Neural progenitor cell (in vitro differentiated cells): ENCODE measurements at regions not wholly inside any gene's neighbourhood (a gene's known extent, or its start where the extent isn't known, plus 50 kb on each side); places are given as distances from the start of the nearest gene placed in this dataset.
A peak's percentile ranks its signal among the peaks of the same experiment; 100 is the strongest.

Experiments used
- DNase-seq: peaks from one replicate; pipeline ENCODE4 v3.0.0-alpha.2; 2016; ENCODE audit warnings: low spot score
- H2AFZ ChIP-seq: fragments of 200-600 bp; sonication (generic); replicated peaks from 2 replicates; pipeline ENCODE4 v1.6.1; 2016; ENCODE audit warnings: antibody characterized with exemption
- H3F3A ChIP-seq: fragments of 200-600 bp; sonication (generic); 2 replicates; pipeline ENCODE4 v1.6.1; 2016; ENCODE audit warnings: antibody characterized with exemption, low read depth
- H3K27ac ChIP-seq: fragments of 200-600 bp; sonication (generic); 2 replicates; pipeline ENCODE4 v1.5.1; 2016; ENCODE audit warnings: mild to moderate bottlenecking
- H3K27me3 ChIP-seq: fragments of 200-600 bp; sonication (generic); 2 replicates; pipeline ENCODE4 v1.6.1; 2016; ENCODE audit warnings: mild to moderate bottlenecking, moderate library complexity
- H3K36me3 ChIP-seq: fragments of 200-600 bp; sonication (generic); 2 replicates; pipeline ENCODE4 v1.5.1; 2016
- H3K4me1 ChIP-seq: fragments of 200-600 bp; sonication (generic); 2 replicates; pipeline ENCODE4 v1.6.1; 2016; ENCODE audit warnings: mixed run types
- H3K4me2 ChIP-seq: fragments of 200-600 bp; sonication (generic); 2 replicates; pipeline ENCODE4 v1.6.1; 2016
- H3K4me3 ChIP-seq: fragments of 200-600 bp; sonication (generic); 2 replicates; pipeline ENCODE4 v1.5.1; 2016
- H3K79me2 ChIP-seq: fragments of 200-600 bp; sonication (generic); 2 replicates; pipeline ENCODE4 v1.6.1; 2016; ENCODE audit warnings: low read depth
- H3K9ac ChIP-seq: fragments of 200-600 bp; sonication (generic); 2 replicates; pipeline ENCODE4 v1.6.1; 2016
- H3K9me3 ChIP-seq: fragments of 200-600 bp; sonication (generic); 2 replicates; pipeline ENCODE4 v1.5.1; 2016; ENCODE audit warnings: low read depth
- H4K20me1 ChIP-seq: fragments of 200-600 bp; sonication (generic); 2 replicates; pipeline ENCODE4 v1.6.1; 2016; ENCODE audit warnings: low read depth
- H3K27ac Mint-ChIP-seq: 3 replicates; pipeline ENCODE4 v1.8.0; 2021; ENCODE audit warnings: mixed read lengths
- H3K27me3 Mint-ChIP-seq: 2 replicates; pipeline ENCODE4 v1.8.0; 2022; ENCODE audit warnings: low read depth, mild to moderate bottlenecking, inconsistent platforms, moderate library complexity, mixed read lengths; ENCODE audit not compliant: insufficient read depth
- H3K36me3 Mint-ChIP-seq: 3 replicates; pipeline ENCODE4 v1.8.0; 2021; ENCODE audit warnings: mixed read lengths
- H3K4me1 Mint-ChIP-seq: 3 replicates; pipeline ENCODE4 v1.8.0; 2021; ENCODE audit warnings: mixed read lengths
- H3K4me3 Mint-ChIP-seq: 3 replicates; pipeline ENCODE4 v1.8.0; 2021; ENCODE audit warnings: mild to moderate bottlenecking, moderate library complexity, mixed read lengths
- H3K9me3 Mint-ChIP-seq: 3 replicates; pipeline ENCODE4 v1.8.0; 2020; ENCODE audit warnings: mixed read lengths
- EZH2 ChIP-seq: fragments of 200-600 bp; sonication (generic); IDR thresholded peaks from 2 replicates; pipeline ENCODE4 v1.6.1; 2017; ENCODE audit warnings: antibody characterized with exemption, mild to moderate bottlenecking, moderate library complexity
- EZH2phosphoT487 ChIP-seq: fragments of 200-600 bp; sonication (generic); IDR thresholded peaks from 2 replicates; pipeline ENCODE4 v1.6.1; 2017; ENCODE audit warnings: antibody characterized with exemption
- TF ChIP-seq, protein P1 (sequence below): fragments of 200-600 bp; sonication (generic); IDR thresholded peaks from 2 replicates; pipeline ENCODE4 v1.5.1; 2017; ENCODE audit warnings: antibody characterized with exemption, mild to moderate bottlenecking

DNA sequence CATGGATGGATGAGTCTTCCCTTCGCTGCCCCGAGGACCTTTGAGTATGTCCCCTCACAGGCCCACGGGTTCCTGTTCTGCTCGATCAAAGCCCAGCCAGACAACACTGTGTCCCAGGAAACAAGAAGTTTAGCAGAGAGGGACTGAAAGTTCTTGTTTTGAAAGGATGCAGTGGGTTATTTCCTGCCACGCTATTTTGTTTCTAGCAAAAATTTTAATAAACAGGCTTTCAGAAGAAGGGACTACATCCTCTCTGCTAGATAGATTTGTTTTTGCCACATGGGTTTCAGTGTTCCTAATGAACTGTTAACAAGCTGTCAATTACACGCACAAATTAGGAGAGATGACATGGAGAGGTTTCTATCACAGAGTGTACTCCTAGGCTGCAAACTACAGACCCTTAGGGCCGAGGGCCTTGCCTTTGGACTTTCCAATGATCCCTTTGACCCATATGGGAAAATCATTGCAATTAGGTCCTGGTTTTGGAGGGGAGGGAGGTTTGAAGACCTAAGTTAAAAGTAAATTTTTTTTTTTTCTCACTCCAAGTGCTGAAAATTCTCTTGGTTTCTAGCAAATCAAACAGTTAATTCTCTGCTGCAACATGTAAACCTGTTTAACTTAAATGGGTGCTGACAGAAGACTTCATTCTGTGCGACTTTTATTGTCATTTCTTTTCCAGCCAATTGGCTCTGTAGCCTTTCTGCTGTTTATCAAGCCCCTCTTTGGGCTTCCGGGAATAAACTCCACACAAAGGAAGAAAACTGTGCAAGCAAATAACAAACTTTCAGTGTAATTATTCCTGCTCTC is 81.4 kb downstream of the RCN1 start:
- Histone ChIP-seq H3K27ac (no peak overlapping the region), H2AFZ (peak overlapping the region; percentile 74), H3K9me3 (no peaks in the 10 kb centered on the region), H3K4me3 (no peak overlapping the region), H3F3A (no peaks in the 10 kb centered on the region), H4K20me1 (no peaks in the 10 kb centered on the region), H3K9ac (no peak overlapping the region), H3K4me1 (peaks cover 20% of the 10 kb centered on the region), H3K27me3 (no peaks in the 10 kb centered on the region), H3K36me3 (no peaks in the 10 kb centered on the region), H3K4me2 (peak overlapping the region; percentile 16), H3K79me2 (no peaks in the 10 kb centered on the region)
- H3K4me1 Mint-ChIP-seq: peaks cover 22% of the 10 kb centered on the region
- no peak overlapping the region for H3K27ac Mint-ChIP-seq
- DNase-seq: no peak
- peaks cover 18% of the 10 kb centered on the region for H3K27me3 Mint-ChIP-seq
- H3K4me3 Mint-ChIP-seq: no peak overlapping the region
- no peaks in the 10 kb centered on the region for H3K9me3 Mint-ChIP-seq
- H3K36me3 Mint-ChIP-seq: no peaks in the 10 kb centered on the region
- TF ChIP-seq, protein P1, sequence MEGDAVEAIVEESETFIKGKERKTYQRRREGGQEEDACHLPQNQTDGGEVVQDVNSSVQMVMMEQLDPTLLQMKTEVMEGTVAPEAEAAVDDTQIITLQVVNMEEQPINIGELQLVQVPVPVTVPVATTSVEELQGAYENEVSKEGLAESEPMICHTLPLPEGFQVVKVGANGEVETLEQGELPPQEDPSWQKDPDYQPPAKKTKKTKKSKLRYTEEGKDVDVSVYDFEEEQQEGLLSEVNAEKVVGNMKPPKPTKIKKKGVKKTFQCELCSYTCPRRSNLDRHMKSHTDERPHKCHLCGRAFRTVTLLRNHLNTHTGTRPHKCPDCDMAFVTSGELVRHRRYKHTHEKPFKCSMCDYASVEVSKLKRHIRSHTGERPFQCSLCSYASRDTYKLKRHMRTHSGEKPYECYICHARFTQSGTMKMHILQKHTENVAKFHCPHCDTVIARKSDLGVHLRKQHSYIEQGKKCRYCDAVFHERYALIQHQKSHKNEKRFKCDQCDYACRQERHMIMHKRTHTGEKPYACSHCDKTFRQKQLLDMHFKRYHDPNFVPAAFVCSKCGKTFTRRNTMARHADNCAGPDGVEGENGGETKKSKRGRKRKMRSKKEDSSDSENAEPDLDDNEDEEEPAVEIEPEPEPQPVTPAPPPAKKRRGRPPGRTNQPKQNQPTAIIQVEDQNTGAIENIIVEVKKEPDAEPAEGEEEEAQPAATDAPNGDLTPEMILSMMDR: no peak
- TF ChIP-seq EZH2 (no peak), EZH2phosphoT487 (no peak)

DNA sequence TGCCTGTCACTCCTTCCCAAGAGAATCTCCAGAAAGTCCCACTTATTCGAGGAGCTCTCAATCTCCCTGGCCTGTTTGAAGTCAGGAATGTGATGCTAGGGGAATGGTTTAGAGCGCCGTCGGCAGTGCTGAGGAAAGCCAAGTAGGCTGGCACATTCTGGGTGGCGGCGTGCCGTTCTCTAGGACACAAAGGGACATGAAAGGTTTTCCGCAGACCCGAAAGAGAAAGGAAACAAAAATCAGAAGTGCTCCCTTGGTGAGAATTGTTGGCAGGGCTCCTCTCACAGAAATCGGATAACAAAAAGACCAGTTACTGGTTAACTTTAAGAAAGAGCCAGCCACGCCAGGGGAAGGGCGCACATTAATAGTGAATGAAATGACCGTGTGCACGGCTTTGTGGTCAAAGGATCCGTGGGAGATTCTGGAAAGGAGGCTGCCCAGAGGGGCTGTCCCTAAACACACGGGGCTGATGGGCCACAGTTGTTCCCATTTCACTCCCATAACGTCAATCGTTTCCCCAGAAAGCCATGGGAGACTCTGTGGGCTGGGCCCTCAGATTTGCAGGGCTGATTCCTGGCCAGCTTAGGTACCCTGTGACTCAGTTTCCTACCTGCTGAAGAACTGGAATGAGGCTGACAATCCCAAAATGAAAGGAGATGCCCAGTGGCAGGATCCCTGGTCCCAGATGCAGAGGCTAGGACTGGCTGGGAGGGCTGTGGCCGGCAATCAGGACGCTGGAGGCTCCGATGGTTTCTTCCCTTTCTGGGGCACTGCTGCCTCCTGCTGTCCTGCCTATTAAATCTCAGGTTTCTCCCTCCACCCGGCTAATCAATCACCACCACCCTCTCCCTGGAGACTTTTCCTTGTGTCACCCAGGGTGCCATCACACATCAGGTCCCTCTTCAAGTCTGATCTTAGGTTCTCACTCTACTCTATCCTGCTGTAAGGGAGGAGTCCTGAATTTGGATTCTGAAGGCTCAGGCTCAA is 82.3 kb downstream of the RCN1 start:
- H3K36me3 Mint-ChIP-seq: no peaks in the 10 kb centered on the region
- Histone ChIP-seq H3K36me3 (no peaks in the 10 kb centered on the region), H3K79me2 (no peaks in the 10 kb centered on the region), H3K27ac (no peak overlapping the region), H2AFZ (peak overlapping the region; percentile 74), H3K9ac (no peak overlapping the region), H3K27me3 (no peaks in the 10 kb centered on the region), H3K4me1 (peaks cover 20% of the 10 kb centered on the region), H4K20me1 (no peaks in the 10 kb centered on the region), H3K4me2 (peak overlapping the region; percentile 16), H3K9me3 (no peaks in the 10 kb centered on the region), H3K4me3 (no peak overlapping the region), H3F3A (no peaks in the 10 kb centered on the region)
- H3K4me3 Mint-ChIP-seq: peak overlapping the region; percentile 68
- no peak for TF ChIP-seq EZH2phosphoT487
- TF ChIP-seq, protein P1: peak; percentile 72
- no peak for TF ChIP-seq EZH2
- H3K4me1 Mint-ChIP-seq: peaks cover 22% of the 10 kb centered on the region
- peaks cover 15% of the 10 kb centered on the region for H3K27me3 Mint-ChIP-seq
- peak overlapping the region; percentile 78 for H3K27ac Mint-ChIP-seq
- DNase-seq: peak; percentile 86
- H3K9me3 Mint-ChIP-seq: no peaks in the 10 kb centered on the region

DNA sequence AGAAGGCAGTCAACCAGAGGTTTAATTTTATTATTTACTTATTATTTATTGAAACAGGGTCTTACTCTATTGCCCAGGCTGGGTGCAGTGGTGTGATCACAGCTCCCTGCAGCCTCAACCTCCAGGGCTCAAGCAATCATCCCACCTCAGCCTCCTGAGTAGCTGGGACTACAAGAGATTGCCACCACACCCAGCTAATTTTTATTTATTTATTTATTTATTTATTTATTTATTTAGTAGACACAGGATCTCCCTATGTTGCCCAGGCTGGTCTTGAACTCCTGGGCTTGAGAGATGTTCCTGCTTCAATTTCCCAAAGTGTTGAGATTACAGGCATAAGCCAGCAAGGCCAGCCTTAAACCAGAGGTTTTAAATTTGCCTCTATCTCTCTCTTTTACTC is 83.1 kb downstream of the RCN1 start:
- no peaks in the 10 kb centered on the region for H3K9me3 ChIP-seq
- H2AFZ ChIP-seq: no peak overlapping the region
- no peak for TF ChIP-seq EZH2
- TF ChIP-seq, protein P1: no peak
- no peak for TF ChIP-seq EZH2phosphoT487
- no peak overlapping the region for H3K4me3 Mint-ChIP-seq
- peaks cover 22% of the 10 kb centered on the region for H3K4me1 Mint-ChIP-seq
- peaks cover 20% of the 10 kb centered on the region for H3K4me1 ChIP-seq
- H3K4me3 ChIP-seq: no peak overlapping the region
- no peak overlapping the region for H3K9ac ChIP-seq
- no peaks in the 10 kb centered on the region for H3K36me3 ChIP-seq
- no peaks in the 10 kb centered on the region for H3K36me3 Mint-ChIP-seq
- H3K27me3 ChIP-seq: no peaks in the 10 kb centered on the region
- H3K27me3 Mint-ChIP-seq: peaks cover 16% of the 10 kb centered on the region
- no peak overlapping the region for H3K27ac ChIP-seq
- H3F3A ChIP-seq: no peaks in the 10 kb centered on the region
- no peak overlapping the region for H3K4me2 ChIP-seq
- H3K9me3 Mint-ChIP-seq: no peaks in the 10 kb centered on the region
- no peak overlapping the region for H3K27ac Mint-ChIP-seq
- no peaks in the 10 kb centered on the region for H4K20me1 ChIP-seq
- H3K79me2 ChIP-seq: no peaks in the 10 kb centered on the region
- DNase-seq: no peak
